ENCODE measurements at regions not wholly inside any gene's neighbourhood (a gene's known extent, or its start where the extent isn't known, plus 50 kb on each side); places are given as distances from the start of the nearest gene placed in this dataset.

GRCh38 chr15:97470417-97470816 lies 490.1 kb upstream of the ARRDC4 start:
- DNase-seq (ENCODE audit: low read depth in 1 of 2, low spot score in 1 of 2): no peak
- Histone ChIP-seq H3K27me3 (no peaks in the 10 kb centered on the region), H3K9me3 (ENCODE audit: low read depth) (no peaks in the 10 kb centered on the region), H3K4me3 (no peak overlapping the region), H3K4me1 (ENCODE audit: low read depth) (no peaks in the 10 kb centered on the region), H3K36me3 (no peaks in the 10 kb centered on the region), H3K27ac (no peak overlapping the region)
- TF ChIP-seq CTCF (IDR thresholded peaks at IDR 0.05; ENCODE audit: low read depth, low read length): no peak

GRCh38 chr15:97473627-97474026 lies 486.9 kb upstream of the ARRDC4 start:
- Histone ChIP-seq H3K27ac (no peak overlapping the region), H3K4me1 (ENCODE audit: low read depth) (no peaks in the 10 kb centered on the region), H3K4me3 (no peak overlapping the region), H3K36me3 (no peaks in the 10 kb centered on the region), H3K9me3 (ENCODE audit: low read depth) (no peaks in the 10 kb centered on the region), H3K27me3 (no peaks in the 10 kb centered on the region)
- no peak for DNase-seq (ENCODE audit: low read depth in 1 of 2, low spot score in 1 of 2)
- TF ChIP-seq CTCF (IDR thresholded peaks at IDR 0.05; ENCODE audit: low read depth, low read length): no peak

GRCh38 chr15:97479957-97480356 lies 480.5 kb upstream of the ARRDC4 start:
- no peak for DNase-seq (ENCODE audit: low read depth in 1 of 2, low spot score in 1 of 2)
- H3K27ac ChIP-seq: no peak overlapping the region
- no peaks in the 10 kb centered on the region for H3K4me1 ChIP-seq (ENCODE audit: low read depth)
- TF ChIP-seq CTCF (IDR thresholded peaks at IDR 0.05; ENCODE audit: low read depth, low read length): no peak
- no peaks in the 10 kb centered on the region for H3K9me3 ChIP-seq (ENCODE audit: low read depth)
- H3K36me3 ChIP-seq: no peaks in the 10 kb centered on the region
- no peaks in the 10 kb centered on the region for H3K27me3 ChIP-seq
- no peak overlapping the region for H3K4me3 ChIP-seq

GRCh38 chr15:97482521-97482920 lies 478.0 kb upstream of the ARRDC4 start:
- Histone ChIP-seq H3K36me3 (no peaks in the 10 kb centered on the region), H3K27ac (no peak overlapping the region), H3K9me3 (ENCODE audit: low read depth) (no peaks in the 10 kb centered on the region), H3K4me3 (no peak overlapping the region), H3K27me3 (no peaks in the 10 kb centered on the region), H3K4me1 (ENCODE audit: low read depth) (no peaks in the 10 kb centered on the region)
- TF ChIP-seq CTCF (IDR thresholded peaks at IDR 0.05; ENCODE audit: low read depth, low read length): no peak
- no peak for DNase-seq (ENCODE audit: low read depth in 1 of 2, low spot score in 1 of 2)

GRCh38 chr15:97483232-97483631 lies 477.3 kb upstream of the ARRDC4 start:
- Histone ChIP-seq H3K4me3 (no peak overlapping the region), H3K36me3 (no peaks in the 10 kb centered on the region), H3K9me3 (ENCODE audit: low read depth) (no peaks in the 10 kb centered on the region), H3K27me3 (no peaks in the 10 kb centered on the region), H3K4me1 (ENCODE audit: low read depth) (no peaks in the 10 kb centered on the region), H3K27ac (no peak overlapping the region)
- no peak for DNase-seq (ENCODE audit: low read depth in 1 of 2, low spot score in 1 of 2)
- no peak for TF ChIP-seq CTCF (IDR thresholded peaks at IDR 0.05; ENCODE audit: low read depth, low read length)

- DNase-seq (ENCODE audit: low read depth in 1 of 2, low spot score in 1 of 2): no peak
- Histone ChIP-seq H3K4me3 (no peak overlapping the region), H3K4me1 (ENCODE audit: low read depth) (no peaks in the 10 kb centered on the region), H3K9me3 (ENCODE audit: low read depth) (no peaks in the 10 kb centered on the region), H3K36me3 (no peaks in the 10 kb centered on the region), H3K27ac (no peak overlapping the region), H3K27me3 (no peaks in the 10 kb centered on the region)
- TF ChIP-seq CTCF (IDR thresholded peaks at IDR 0.05; ENCODE audit: low read depth, low read length): no peak
Measured at GRCh38 chr15:97490429-97490828, 470.1 kb upstream of the ARRDC4 start.
